ENCODE measurements at regions not wholly inside any gene's neighbourhood (a gene's known extent, or its start where the extent isn't known, plus 50 kb on each side); places are given as distances from the start of the nearest gene placed in this dataset.

DNA sequence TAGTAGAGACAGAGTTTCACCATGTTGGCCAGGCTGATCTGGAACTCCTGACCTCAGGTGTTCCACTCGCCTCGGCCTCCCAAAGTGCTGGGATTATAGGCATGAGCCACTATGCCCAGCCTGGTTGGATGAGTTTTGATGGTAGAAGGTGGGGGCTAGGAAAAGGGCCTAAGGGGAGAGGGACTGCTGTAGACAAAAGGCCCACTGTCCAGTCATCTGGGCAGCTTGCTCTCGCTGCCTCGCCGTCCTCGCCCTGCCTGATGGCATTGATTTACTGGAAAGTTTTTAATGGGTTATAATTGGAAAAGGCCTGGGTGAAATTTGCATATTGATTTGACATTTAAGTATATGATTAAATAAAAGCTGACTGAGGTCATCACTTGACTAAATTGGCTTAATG, 175.1 kb upstream of the CSF3R start:
- no peak for ATAC-seq
- TF ChIP-seq ZNF70 (CRISPR knock-in tag; IDR thresholded peaks at IDR 0.05) = no peak
- TF ChIP-seq TOX (CRISPR knock-in tag; IDR thresholded peaks at IDR 0.05; ENCODE audit: borderline replicate concordance) = no peak
- no peak for TF ChIP-seq ZNF8 (CRISPR knock-in tag; IDR thresholded peaks at IDR 0.05)
- TF ChIP-seq ZNF565 (CRISPR knock-in tag; conservative IDR thresholded peaks at IDR 0.05; ENCODE audit: low read depth) = no peak
- TF ChIP-seq ZC3H10 (CRISPR knock-in tag; IDR thresholded peaks at IDR 0.05) = no peak
- no peak for TF ChIP-seq TCF4 (CRISPR knock-in tag; IDR thresholded peaks at IDR 0.05; ENCODE audit: borderline replicate concordance)
- no peak for TF ChIP-seq ZFP3 (CRISPR knock-in tag; IDR thresholded peaks at IDR 0.05)
- TF ChIP-seq ZFP30 (CRISPR knock-in tag; IDR thresholded peaks at IDR 0.05) = no peak
- TF ChIP-seq PPARA (CRISPR knock-in tag; IDR thresholded peaks at IDR 0.05; ENCODE audit: borderline replicate concordance) = no peak
- TF ChIP-seq TSHZ2 (CRISPR knock-in tag; IDR thresholded peaks at IDR 0.05) = no peak
- TF ChIP-seq BACH2 (CRISPR knock-in tag; IDR thresholded peaks at IDR 0.05; ENCODE audit: borderline replicate concordance) = no peak
- no peak for TF ChIP-seq GLIS3 (CRISPR knock-in tag; IDR thresholded peaks at IDR 0.05)
- TF ChIP-seq CREB5 (CRISPR knock-in tag; IDR thresholded peaks at IDR 0.05; ENCODE audit: low read depth) = no peak

DNA sequence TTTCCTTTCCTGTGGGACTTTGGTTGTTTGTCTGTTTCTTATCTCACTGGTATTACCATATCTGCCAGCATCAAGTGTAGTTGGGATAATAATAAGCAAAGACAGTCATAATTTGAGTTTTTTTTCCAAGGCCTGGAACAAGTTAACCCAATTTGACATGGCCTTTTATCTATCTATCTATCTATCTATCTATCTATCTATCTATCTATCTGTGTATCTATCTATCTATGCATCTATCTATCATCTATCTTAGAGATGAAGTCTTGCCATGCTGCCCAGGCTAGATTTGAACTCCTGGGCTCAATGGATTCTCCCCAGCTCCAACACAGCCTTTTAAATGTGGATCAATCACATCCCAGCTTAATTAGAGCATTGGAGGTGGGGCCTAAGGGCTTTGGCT, 174.1 kb upstream of the CSF3R start:
- no peak for ATAC-seq
- TF ChIP-seq ZFP3 (CRISPR knock-in tag; IDR thresholded peaks at IDR 0.05) (no peak), TSHZ2 (CRISPR knock-in tag; IDR thresholded peaks at IDR 0.05) (no peak), ZFP30 (CRISPR knock-in tag; IDR thresholded peaks at IDR 0.05) (no peak), ZNF565 (CRISPR knock-in tag; conservative IDR thresholded peaks at IDR 0.05; ENCODE audit: low read depth) (no peak), BACH2 (CRISPR knock-in tag; IDR thresholded peaks at IDR 0.05; ENCODE audit: borderline replicate concordance) (no peak)

- TF ChIP-seq, protein P1, sequence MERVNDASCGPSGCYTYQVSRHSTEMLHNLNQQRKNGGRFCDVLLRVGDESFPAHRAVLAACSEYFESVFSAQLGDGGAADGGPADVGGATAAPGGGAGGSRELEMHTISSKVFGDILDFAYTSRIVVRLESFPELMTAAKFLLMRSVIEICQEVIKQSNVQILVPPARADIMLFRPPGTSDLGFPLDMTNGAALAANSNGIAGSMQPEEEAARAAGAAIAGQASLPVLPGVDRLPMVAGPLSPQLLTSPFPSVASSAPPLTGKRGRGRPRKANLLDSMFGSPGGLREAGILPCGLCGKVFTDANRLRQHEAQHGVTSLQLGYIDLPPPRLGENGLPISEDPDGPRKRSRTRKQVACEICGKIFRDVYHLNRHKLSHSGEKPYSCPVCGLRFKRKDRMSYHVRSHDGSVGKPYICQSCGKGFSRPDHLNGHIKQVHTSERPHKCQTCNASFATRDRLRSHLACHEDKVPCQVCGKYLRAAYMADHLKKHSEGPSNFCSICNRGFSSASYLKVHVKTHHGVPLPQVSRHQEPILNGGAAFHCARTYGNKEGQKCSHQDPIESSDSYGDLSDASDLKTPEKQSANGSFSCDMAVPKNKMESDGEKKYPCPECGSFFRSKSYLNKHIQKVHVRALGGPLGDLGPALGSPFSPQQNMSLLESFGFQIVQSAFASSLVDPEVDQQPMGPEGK (CRISPR knock-in tag; IDR thresholded peaks at IDR 0.05; ENCODE audit: borderline replicate concordance) = no peak
- no peak for TF ChIP-seq ZFP30 (CRISPR knock-in tag; IDR thresholded peaks at IDR 0.05)
- TF ChIP-seq SNAI2 (CRISPR knock-in tag; IDR thresholded peaks at IDR 0.05) = no peak
- TF ChIP-seq GLIS3 (CRISPR knock-in tag; IDR thresholded peaks at IDR 0.05) = no peak
- no peak for TF ChIP-seq CSDC2 (CRISPR knock-in tag; IDR thresholded peaks at IDR 0.05)
- TF ChIP-seq ZNF8 (CRISPR knock-in tag; IDR thresholded peaks at IDR 0.05) = no peak
- no peak for TF ChIP-seq RARB (CRISPR knock-in tag; IDR thresholded peaks at IDR 0.05)
- no peak for TF ChIP-seq ESRRG (CRISPR knock-in tag; IDR thresholded peaks at IDR 0.05)
- TF ChIP-seq ZC3H10 (CRISPR knock-in tag; IDR thresholded peaks at IDR 0.05) = no peak
- no peak for TF ChIP-seq ISL1 (CRISPR knock-in tag; IDR thresholded peaks at IDR 0.05)
- TF ChIP-seq, protein P2, sequence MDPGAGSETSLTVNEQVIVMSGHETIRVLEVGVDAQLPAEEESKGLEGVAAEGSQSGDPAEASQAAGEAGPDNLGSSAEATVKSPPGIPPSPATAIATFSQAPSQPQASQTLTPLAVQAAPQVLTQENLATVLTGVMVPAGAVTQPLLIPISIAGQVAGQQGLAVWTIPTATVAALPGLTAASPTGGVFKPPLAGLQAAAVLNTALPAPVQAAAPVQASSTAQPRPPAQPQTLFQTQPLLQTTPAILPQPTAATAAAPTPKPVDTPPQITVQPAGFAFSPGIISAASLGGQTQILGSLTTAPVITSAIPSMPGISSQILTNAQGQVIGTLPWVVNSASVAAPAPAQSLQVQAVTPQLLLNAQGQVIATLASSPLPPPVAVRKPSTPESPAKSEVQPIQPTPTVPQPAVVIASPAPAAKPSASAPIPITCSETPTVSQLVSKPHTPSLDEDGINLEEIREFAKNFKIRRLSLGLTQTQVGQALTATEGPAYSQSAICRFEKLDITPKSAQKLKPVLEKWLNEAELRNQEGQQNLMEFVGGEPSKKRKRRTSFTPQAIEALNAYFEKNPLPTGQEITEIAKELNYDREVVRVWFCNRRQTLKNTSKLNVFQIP (CRISPR knock-in tag; IDR thresholded peaks at IDR 0.05; ENCODE audit: borderline replicate concordance, low read depth) = no peak
- TF ChIP-seq BACH2 (CRISPR knock-in tag; IDR thresholded peaks at IDR 0.05; ENCODE audit: borderline replicate concordance) = no peak
- no peak for TF ChIP-seq TOX (CRISPR knock-in tag; IDR thresholded peaks at IDR 0.05; ENCODE audit: borderline replicate concordance)
- no peak for TF ChIP-seq TSHZ2 (CRISPR knock-in tag; IDR thresholded peaks at IDR 0.05)
- no peak for TF ChIP-seq ZNF565 (CRISPR knock-in tag; conservative IDR thresholded peaks at IDR 0.05; ENCODE audit: low read depth)
- TF ChIP-seq TCF4 (CRISPR knock-in tag; IDR thresholded peaks at IDR 0.05; ENCODE audit: borderline replicate concordance) = no peak
- TF ChIP-seq PPARA (CRISPR knock-in tag; IDR thresholded peaks at IDR 0.05; ENCODE audit: borderline replicate concordance) = no peak
- TF ChIP-seq ARNTL (CRISPR knock-in tag; IDR thresholded peaks at IDR 0.05; ENCODE audit: borderline replicate concordance, low read depth) = no peak
- ATAC-seq = no peak
Observed at GRCh38 chr1:36656271-36656670, 173.6 kb upstream of the CSF3R start.
